ENCODE measurements at regions not wholly inside any gene's neighbourhood (a gene's known extent, or its start where the extent isn't known, plus 50 kb on each side); places are given as distances from the start of the nearest gene placed in this dataset.

DNA sequence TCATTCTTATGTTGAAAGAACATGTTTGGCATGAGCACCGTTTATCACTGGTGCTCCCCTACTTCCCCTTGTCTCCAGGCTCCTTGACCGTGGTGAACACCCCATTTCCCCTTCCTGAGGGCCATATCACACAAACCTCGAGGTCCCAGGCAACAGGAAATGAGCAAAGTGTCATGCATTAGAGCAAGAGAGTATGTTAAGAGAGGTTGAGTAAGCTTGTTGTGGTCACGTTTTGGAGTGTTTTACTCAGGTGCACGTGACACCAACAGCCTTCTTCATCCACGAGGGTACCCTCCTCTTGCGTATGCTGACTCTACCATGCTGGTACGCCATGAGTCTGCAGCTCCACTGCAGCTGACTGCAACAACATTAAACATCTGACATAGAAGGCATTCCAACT is 482.2 kb upstream of the NBEA start:
- no peak for DNase-seq (ENCODE audit: low read depth)
- TF ChIP-seq, protein P1, sequence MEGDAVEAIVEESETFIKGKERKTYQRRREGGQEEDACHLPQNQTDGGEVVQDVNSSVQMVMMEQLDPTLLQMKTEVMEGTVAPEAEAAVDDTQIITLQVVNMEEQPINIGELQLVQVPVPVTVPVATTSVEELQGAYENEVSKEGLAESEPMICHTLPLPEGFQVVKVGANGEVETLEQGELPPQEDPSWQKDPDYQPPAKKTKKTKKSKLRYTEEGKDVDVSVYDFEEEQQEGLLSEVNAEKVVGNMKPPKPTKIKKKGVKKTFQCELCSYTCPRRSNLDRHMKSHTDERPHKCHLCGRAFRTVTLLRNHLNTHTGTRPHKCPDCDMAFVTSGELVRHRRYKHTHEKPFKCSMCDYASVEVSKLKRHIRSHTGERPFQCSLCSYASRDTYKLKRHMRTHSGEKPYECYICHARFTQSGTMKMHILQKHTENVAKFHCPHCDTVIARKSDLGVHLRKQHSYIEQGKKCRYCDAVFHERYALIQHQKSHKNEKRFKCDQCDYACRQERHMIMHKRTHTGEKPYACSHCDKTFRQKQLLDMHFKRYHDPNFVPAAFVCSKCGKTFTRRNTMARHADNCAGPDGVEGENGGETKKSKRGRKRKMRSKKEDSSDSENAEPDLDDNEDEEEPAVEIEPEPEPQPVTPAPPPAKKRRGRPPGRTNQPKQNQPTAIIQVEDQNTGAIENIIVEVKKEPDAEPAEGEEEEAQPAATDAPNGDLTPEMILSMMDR (IDR thresholded peaks at IDR 0.05; ENCODE audit: insufficient read depth, low read length): no peak
- no peak overlapping the region for H3K4me3 ChIP-seq (ENCODE audit: low read depth, low read length)

DNA sequence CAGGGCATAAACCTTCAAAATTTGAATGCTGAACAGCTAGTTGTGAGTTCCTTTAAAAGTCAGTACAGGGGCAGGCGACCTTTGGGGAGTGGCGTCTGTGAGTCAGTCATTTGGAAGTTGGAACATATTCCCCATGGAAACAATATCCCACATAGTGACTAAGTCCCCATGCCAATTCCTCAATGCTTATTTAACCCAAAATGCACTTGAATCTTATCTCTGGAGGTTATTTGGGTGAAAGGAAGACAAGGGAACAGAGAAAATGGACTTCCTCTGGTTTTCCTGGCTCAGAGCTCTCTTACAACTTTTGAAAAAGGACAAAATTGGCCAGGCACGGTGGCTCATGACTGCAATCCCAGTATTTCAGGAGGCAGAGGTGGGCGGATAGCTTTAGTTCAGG is 479.2 kb upstream of the NBEA start:
- no peak overlapping the region for H3K4me3 ChIP-seq (ENCODE audit: low read depth, low read length)

DNA sequence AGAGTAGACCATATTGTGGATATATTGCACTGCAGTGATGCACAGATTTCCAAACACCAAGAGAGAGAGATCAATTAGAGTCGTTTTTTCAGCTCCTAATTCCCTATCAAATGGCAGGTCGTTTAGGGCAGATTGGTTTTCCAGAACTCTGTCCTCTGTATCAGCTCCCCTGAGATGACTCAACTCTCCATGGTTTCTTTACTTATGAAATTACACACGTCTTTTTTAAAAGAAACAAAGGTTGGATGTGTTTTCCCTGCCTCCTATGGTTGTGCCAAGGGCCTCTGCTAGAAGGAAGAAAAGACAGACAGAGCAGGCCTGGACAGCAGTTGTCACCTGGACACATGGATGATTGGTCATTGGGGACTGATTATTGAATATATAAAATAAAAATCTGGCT is 478.1 kb upstream of the NBEA start:
- peak; percentile 17 for DNase-seq (ENCODE audit: low read depth)
- TF ChIP-seq, protein P1 (IDR thresholded peaks at IDR 0.05; ENCODE audit: insufficient read depth, low read length): no peak
- H3K4me3 ChIP-seq (ENCODE audit: low read depth, low read length): no peak overlapping the region

More for the DNA sequence above, 479.2 kb upstream of the NBEA start:
- peak; percentile 73 for DNase-seq (ENCODE audit: low read depth)
- TF ChIP-seq, protein P1 (IDR thresholded peaks at IDR 0.05; ENCODE audit: insufficient read depth, low read length): no peak

DNA sequence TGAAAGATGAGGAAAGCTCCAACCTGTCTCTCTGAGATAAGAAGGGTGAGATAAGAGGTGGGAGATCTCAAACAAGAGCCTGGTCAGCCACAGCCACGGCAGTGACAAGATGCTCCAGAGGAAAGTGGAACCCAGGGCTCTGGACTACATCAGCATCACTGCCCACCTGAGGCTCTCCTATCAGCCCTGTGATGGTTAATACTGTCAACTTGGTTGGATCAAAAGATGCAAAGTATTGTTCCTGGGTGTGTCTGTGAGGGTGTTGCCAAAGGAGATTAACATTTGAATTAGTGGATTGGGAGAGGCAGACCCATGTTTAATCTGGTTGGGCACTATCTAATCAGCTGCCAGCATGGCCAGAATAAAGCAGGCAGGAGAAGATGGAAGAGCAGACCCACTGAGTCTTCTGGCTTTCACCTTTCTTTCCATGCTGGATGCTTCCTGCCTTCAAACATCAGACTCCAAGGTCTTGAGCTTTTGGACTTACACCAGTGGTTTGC is 476.6 kb upstream of the NBEA start:
- H3K4me3 ChIP-seq (ENCODE audit: low read depth, low read length): no peak overlapping the region
- no peak for DNase-seq (ENCODE audit: low read depth)
- TF ChIP-seq, protein P1 (IDR thresholded peaks at IDR 0.05; ENCODE audit: insufficient read depth, low read length): no peak

DNA sequence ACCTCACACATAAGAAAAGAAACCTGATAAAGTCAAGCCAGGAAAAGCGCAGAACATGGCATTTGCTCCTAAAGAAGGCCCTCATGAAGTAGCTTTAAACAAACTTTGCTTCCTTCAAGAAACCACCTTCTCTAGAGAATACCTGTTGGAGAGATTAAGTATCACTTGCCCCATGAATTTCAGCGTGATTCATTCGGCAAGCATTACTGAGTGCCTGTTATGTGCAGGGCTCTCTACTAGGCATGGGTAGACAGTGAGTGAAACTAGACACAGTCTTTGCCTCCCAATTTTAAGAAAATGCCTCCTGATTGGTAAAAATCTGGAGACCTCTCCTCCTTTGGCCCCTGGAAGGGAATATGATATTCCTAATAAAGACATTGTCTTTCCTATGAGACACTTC is 475.8 kb upstream of the NBEA start:
- H3K4me3 ChIP-seq (ENCODE audit: low read depth, low read length): no peak overlapping the region
- TF ChIP-seq, protein P1 (IDR thresholded peaks at IDR 0.05; ENCODE audit: insufficient read depth, low read length): no peak
- DNase-seq (ENCODE audit: low read depth): no peak

DNA sequence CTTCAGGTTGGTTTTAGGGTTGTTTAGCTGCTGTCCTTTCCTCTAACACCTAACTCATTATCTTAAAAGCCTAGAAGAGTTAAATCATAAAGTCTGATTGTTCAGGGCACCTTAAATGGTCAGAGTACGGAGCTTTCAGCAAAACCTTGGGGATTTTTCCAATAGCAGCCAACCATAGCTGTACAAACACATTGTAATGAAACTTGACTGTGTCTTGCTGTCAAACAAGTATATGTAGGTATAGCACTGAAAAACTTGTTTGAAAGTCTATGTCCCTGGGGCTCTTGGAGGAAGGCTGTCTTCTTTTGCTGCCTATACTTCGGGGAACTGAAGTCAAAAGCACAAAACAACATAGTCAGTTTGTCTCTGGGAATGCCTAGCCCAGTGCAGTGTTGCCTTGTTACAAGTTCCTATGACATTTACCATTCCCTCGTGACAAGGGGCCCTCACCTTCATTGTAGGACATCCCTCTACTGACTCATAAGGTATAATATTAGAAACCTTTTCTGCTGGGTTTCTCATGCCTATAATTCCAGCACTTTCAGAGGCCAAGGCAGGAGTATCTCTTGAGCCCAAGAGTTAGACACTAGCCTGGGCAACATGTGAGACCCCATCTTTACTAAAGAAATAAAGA is 474.5 kb upstream of the NBEA start:
- TF ChIP-seq, protein P1 (IDR thresholded peaks at IDR 0.05; ENCODE audit: insufficient read depth, low read length): no peak
- DNase-seq (ENCODE audit: low read depth): no peak
- H3K4me3 ChIP-seq (ENCODE audit: low read depth, low read length): no peak overlapping the region
